ENCODE measurements at regions not wholly inside any gene's neighbourhood (a gene's known extent, or its start where the extent isn't known, plus 50 kb on each side); places are given as distances from the start of the nearest gene placed in this dataset.

DNA sequence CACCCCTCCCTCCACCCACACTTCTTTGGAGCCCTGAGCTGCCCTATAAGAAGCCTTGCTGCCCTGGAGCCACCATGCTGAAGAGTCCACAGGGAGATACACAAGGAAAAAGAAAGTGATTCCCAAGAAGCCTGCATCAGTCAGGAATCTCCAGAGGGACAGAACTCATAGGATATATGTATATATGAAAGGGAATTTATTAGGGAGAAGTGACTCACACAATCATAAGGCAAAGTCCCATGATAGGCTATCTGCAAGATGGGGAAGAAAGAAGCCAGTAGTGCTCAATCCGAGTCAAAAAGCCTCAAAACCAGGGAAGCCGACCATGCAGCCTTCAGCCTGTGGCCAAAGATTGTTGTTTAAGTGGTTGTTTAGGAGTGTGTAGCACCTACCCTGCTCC lies 87.9 kb downstream of the TMEM114 start:
- DNase-seq (ENCODE audit: low read depth), result no peak
- H3K4me3 ChIP-seq (ENCODE audit: low read length), result no peak overlapping the region
- TF ChIP-seq, protein P1, sequence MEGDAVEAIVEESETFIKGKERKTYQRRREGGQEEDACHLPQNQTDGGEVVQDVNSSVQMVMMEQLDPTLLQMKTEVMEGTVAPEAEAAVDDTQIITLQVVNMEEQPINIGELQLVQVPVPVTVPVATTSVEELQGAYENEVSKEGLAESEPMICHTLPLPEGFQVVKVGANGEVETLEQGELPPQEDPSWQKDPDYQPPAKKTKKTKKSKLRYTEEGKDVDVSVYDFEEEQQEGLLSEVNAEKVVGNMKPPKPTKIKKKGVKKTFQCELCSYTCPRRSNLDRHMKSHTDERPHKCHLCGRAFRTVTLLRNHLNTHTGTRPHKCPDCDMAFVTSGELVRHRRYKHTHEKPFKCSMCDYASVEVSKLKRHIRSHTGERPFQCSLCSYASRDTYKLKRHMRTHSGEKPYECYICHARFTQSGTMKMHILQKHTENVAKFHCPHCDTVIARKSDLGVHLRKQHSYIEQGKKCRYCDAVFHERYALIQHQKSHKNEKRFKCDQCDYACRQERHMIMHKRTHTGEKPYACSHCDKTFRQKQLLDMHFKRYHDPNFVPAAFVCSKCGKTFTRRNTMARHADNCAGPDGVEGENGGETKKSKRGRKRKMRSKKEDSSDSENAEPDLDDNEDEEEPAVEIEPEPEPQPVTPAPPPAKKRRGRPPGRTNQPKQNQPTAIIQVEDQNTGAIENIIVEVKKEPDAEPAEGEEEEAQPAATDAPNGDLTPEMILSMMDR (IDR thresholded peaks at IDR 0.05; ENCODE audit: insufficient read depth, low read depth, low read length, missing control alignments), result no peak

GRCh38 chr16:8500351-8500750 lies 90.0 kb downstream of the TMEM114 start:
- TF ChIP-seq, protein P1 (IDR thresholded peaks at IDR 0.05; ENCODE audit: insufficient read depth, low read depth, low read length, missing control alignments), result no peak
- H3K4me3 ChIP-seq (ENCODE audit: low read length), result no peak overlapping the region
- DNase-seq (ENCODE audit: low read depth), result no peak

DNA sequence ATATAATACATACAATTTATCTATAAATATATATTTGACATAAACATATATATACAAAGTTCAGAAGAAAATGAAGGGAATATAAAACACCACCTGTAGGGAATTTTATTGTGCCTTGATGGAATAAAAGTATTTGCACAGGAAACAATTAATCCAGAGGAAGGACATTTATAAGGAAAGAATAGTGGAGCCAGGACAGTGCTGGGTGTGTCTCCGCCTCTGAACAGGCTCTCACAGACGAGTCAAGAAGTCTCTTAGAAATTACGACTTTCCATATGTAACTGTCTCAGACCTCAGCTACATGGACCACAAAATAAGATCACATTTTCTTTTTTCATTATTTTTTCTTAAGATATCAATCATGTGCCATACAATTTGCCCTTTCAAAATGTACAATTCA lies 93.9 kb downstream of the TMEM114 start:
- TF ChIP-seq, protein P1 (IDR thresholded peaks at IDR 0.05; ENCODE audit: insufficient read depth, low read depth, low read length, missing control alignments), result no peak
- DNase-seq (ENCODE audit: low read depth), result no peak
- no peak overlapping the region for H3K4me3 ChIP-seq (ENCODE audit: low read length)

GRCh38 chr16:8493972-8494371 lies 96.3 kb downstream of the TMEM114 start:
- TF ChIP-seq, protein P1 (IDR thresholded peaks at IDR 0.05; ENCODE audit: insufficient read depth, low read depth, low read length, missing control alignments), result no peak
- no peak overlapping the region for H3K4me3 ChIP-seq (ENCODE audit: low read length)

GRCh38 chr16:8492690-8493089 lies 97.6 kb downstream of the TMEM114 start:
- TF ChIP-seq, protein P1 (IDR thresholded peaks at IDR 0.05; ENCODE audit: insufficient read depth, low read depth, low read length, missing control alignments), result no peak
- H3K4me3 ChIP-seq (ENCODE audit: low read length), result no peak overlapping the region
- DNase-seq (ENCODE audit: low read depth), result no peak

More at GRCh38 chr16:8493972-8494371, 96.3 kb downstream of the TMEM114 start:
- DNase-seq (ENCODE audit: low read depth), result no peak

DNA sequence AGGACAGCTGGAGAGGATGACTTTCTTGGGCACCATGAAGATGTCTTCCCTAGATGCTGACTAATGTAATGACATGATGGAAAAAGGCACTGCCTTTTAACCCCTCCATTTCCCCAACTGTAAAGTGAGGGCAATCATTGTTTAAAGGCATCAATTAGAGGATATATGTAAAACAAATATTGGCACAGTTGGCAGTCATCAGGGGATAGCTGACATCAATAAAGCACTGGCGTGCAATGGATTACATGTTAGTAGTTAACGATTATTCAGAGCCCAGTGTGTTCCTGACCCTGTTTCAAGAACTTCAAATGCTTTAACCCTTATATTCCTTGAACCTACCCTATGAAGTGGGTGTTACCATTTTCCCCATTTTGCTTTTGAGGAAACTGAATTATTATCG lies 100.7 kb downstream of the TMEM114 start:
- no peak overlapping the region for H3K4me3 ChIP-seq (ENCODE audit: low read length)
- no peak for DNase-seq (ENCODE audit: low read depth)
- TF ChIP-seq, protein P1 (IDR thresholded peaks at IDR 0.05; ENCODE audit: insufficient read depth, low read depth, low read length, missing control alignments), result no peak

GRCh38 chr16:8486985-8487384 lies 103.3 kb downstream of the TMEM114 start:
- DNase-seq (ENCODE audit: low read depth), result no peak
- TF ChIP-seq, protein P1 (IDR thresholded peaks at IDR 0.05; ENCODE audit: insufficient read depth, low read depth, low read length, missing control alignments), result no peak
- no peak overlapping the region for H3K4me3 ChIP-seq (ENCODE audit: low read length)
